ENCODE measurements at regions not wholly inside any gene's neighbourhood (a gene's known extent, or its start where the extent isn't known, plus 50 kb on each side); places are given as distances from the start of the nearest gene placed in this dataset.

DNA sequence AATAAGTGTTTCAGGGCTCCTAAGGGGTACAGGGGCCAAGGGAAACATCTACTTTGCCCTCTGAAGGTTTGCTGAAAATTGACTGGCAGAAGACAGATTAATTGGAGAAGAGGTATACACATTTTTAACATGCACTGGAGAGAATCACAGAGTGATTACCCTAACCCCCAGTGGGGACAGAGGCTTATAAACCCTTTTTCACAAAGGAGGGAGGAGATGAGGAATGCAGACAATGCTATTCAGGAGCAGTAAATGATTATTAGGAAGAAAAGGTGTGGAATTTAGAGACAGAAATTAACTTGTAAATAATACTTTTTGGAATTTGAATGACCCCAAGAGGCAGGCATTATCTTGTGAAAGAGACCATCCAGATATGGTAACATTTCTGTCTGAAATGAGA lies 582.4 kb upstream of the B3GAT1 start:
- in situ Hi-C loops (cut with MboI; ENCODE audit: low pct_ligation_motif_present in 1 of 4, low pct_unique_long_range_greater_than_20kb in 1 of 4, low sequenced_read_pairs in 3 of 4) (no loop called here), intact Hi-C loops (cut with DNase I; ENCODE audit: low total_unique reads) (no loop called here)
- TF ChIP-seq EP300 (IDR thresholded peaks at IDR 0.05; ENCODE audit: low read depth) (no peak), POLR2AphosphoS5 (IDR thresholded peaks at IDR 0.05) (no peak), POLR2A (IDR thresholded peaks at IDR 0.05) (no peak)
- TF ChIP-seq, protein P1, sequence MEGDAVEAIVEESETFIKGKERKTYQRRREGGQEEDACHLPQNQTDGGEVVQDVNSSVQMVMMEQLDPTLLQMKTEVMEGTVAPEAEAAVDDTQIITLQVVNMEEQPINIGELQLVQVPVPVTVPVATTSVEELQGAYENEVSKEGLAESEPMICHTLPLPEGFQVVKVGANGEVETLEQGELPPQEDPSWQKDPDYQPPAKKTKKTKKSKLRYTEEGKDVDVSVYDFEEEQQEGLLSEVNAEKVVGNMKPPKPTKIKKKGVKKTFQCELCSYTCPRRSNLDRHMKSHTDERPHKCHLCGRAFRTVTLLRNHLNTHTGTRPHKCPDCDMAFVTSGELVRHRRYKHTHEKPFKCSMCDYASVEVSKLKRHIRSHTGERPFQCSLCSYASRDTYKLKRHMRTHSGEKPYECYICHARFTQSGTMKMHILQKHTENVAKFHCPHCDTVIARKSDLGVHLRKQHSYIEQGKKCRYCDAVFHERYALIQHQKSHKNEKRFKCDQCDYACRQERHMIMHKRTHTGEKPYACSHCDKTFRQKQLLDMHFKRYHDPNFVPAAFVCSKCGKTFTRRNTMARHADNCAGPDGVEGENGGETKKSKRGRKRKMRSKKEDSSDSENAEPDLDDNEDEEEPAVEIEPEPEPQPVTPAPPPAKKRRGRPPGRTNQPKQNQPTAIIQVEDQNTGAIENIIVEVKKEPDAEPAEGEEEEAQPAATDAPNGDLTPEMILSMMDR (IDR thresholded peaks at IDR 0.05), result no peak
- Histone ChIP-seq H3K9me3 (no peaks in the 10 kb centered on the region), H3K27me3 (peaks cover 15% of the 10 kb centered on the region), H3K4me3 (no peak overlapping the region), H3K4me1 (no peaks in the 10 kb centered on the region), H3K36me3 (no peaks in the 10 kb centered on the region), H3K27ac (no peak overlapping the region)
- DNase-seq, result no peak

DNA sequence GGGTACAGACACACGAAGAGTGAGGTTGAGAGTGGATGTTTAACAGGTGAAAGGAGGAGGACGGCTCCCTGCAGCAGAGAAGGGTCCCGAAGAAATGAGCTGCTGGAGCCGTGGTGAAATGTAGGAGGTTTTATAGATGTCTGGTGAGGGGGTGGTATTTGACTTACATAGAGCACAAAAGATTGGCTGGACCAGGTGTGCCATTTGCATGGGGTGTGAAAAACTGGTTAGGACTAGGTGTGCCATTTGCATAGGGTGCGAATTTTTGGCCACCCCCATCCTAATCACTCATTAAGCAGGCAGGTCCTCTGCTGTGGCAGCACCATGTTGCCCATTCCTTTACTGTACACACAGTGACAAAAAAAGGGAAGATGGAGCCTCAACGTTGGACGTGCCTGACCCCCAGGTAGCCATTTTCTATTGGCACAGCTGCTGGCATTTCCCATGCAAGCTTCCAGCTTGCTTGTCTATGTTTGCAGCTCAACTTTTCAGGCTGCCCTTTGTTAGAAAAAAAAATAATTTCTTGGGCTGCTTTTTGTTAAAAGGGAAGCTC lies 581.7 kb upstream of the B3GAT1 start:
- TF ChIP-seq POLR2A (IDR thresholded peaks at IDR 0.05) (no peak), POLR2AphosphoS5 (IDR thresholded peaks at IDR 0.05) (no peak), EP300 (IDR thresholded peaks at IDR 0.05; ENCODE audit: low read depth) (no peak)
- TF ChIP-seq, protein P1 (IDR thresholded peaks at IDR 0.05), result no peak
- Histone ChIP-seq H3K4me3 (no peak overlapping the region), H3K27me3 (peaks cover 15% of the 10 kb centered on the region), H3K9me3 (no peaks in the 10 kb centered on the region), H3K4me1 (no peaks in the 10 kb centered on the region), H3K27ac (no peak overlapping the region), H3K36me3 (no peaks in the 10 kb centered on the region)
- WGBS, 2 donors (ENCODE audit: low coverage in 1 of 2), result 75 to 76% methylated on average over 4 to 7 of the region's 7 CpGs
- in situ Hi-C loops (cut with MboI; ENCODE audit: low pct_ligation_motif_present in 1 of 4, low pct_unique_long_range_greater_than_20kb in 1 of 4, low sequenced_read_pairs in 3 of 4) (no loop called here), intact Hi-C loops (cut with DNase I; ENCODE audit: low total_unique reads) (no loop called here)
- no peak for DNase-seq

DNA sequence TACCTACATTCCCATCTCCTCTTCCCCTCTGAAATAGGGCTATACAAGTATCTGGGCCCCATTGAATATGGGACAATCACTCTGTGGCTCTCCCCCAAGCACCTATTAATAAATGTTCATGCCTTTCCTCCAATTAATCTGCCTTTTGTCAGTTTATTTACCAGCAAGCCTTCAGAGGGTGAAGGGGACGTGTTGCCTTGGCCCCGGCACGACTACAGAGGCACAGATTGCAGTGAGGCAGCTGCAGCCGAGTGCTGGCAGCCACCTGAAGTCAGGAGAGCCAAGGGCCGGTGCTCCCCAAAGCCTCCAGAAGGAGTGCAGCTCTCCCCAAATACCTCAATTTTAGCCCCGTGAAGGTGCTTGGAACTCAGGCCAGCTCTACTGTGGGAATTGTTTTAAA lies 580.9 kb upstream of the B3GAT1 start:
- no peaks in the 10 kb centered on the region for H3K36me3 ChIP-seq
- intact Hi-C loops (cut with DNase I; ENCODE audit: low total_unique reads) (no loop called here), in situ Hi-C loops (cut with MboI; ENCODE audit: low pct_ligation_motif_present in 1 of 4, low pct_unique_long_range_greater_than_20kb in 1 of 4, low sequenced_read_pairs in 3 of 4) (no loop called here)
- peaks cover 15% of the 10 kb centered on the region for H3K27me3 ChIP-seq
- H3K4me1 ChIP-seq, result no peaks in the 10 kb centered on the region
- H3K9me3 ChIP-seq, result no peaks in the 10 kb centered on the region
- no peak overlapping the region for H3K27ac ChIP-seq
- no peak for DNase-seq
- 75% methylated on average over 6 of the region's 6 CpGs; no CpG with 5 or more reads in 1 of the 2 donors for whole genome bisulfite sequencing, 2 donors (ENCODE audit: low coverage in 1 of 2)
- TF ChIP-seq EP300 (IDR thresholded peaks at IDR 0.05; ENCODE audit: low read depth), result no peak
- no peak for TF ChIP-seq POLR2A (IDR thresholded peaks at IDR 0.05)
- TF ChIP-seq POLR2AphosphoS5 (IDR thresholded peaks at IDR 0.05), result no peak
- TF ChIP-seq, protein P1 (IDR thresholded peaks at IDR 0.05), result no peak
- no peak overlapping the region for H3K4me3 ChIP-seq

DNA sequence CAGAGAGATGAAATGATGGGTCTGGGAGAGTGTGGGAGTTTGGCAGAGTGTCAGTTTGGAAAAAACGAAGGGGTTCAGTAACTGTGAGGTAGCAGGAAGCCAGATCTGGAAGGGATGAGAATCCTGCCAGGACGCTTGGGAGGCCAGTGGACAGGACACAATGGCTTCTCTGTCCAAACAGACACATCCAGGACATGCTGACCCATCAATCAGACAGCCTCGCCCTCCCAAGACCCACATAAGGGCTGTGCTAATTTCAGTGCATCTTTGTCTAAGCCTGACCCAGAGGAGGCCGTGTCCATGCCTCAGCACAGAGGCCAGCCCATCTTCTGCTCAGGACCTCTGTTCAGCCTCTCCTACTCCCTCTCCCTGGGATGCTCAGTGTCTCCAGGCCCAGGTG lies 576.5 kb upstream of the B3GAT1 start:
- TF ChIP-seq, protein P1 (IDR thresholded peaks at IDR 0.05), result no peak
- TF ChIP-seq POLR2A (IDR thresholded peaks at IDR 0.05), result no peak
- no peak for DNase-seq
- intact Hi-C loops (cut with DNase I; ENCODE audit: low total_unique reads), result no loop called here
- in situ Hi-C loops (cut with MboI; ENCODE audit: low pct_ligation_motif_present in 1 of 4, low pct_unique_long_range_greater_than_20kb in 1 of 4, low sequenced_read_pairs in 3 of 4), result no loop called here
- Histone ChIP-seq H3K36me3 (no peaks in the 10 kb centered on the region), H3K4me3 (no peak overlapping the region), H3K9me3 (no peaks in the 10 kb centered on the region), H3K4me1 (no peaks in the 10 kb centered on the region), H3K27me3 (peaks cover 7% of the 10 kb centered on the region), H3K27ac (no peak overlapping the region)
- 40 to 62% methylated on average over 1 to 4 of the region's 4 CpGs for WGBS, 2 donors (ENCODE audit: low coverage in 1 of 2)
